Loucy (cell line): ENCODE measurements at regions not wholly inside any gene's neighbourhood (a gene's known extent, or its start where the extent isn't known, plus 50 kb on each side); places are given as distances from the start of the nearest gene placed in this dataset.

Experiments
- CTCF ChIP-seq: fragments of 200-600 bp; sonication (generic); conservative IDR thresholded peaks from 2 replicates; pipeline ENCODE4 v1.5.1; 2014; ENCODE audit warnings: mild to moderate bottlenecking, antibody characterized with exemption, low read length
- EZH2phosphoT487 ChIP-seq: fragments of 200-600 bp; IDR thresholded peaks from 2 replicates; pipeline ENCODE4 v1.6.1; 2018; ENCODE audit warnings: antibody characterized with exemption, mild to moderate bottlenecking, moderate library complexity, borderline replicate concordance

- no peak for TF ChIP-seq CTCF
- no peak for TF ChIP-seq EZH2phosphoT487
These were observed 106.4 kb upstream of the UGP2 start for GRCh38 chr2:63735263-63735662.
